ENCODE measurements at regions not wholly inside any gene's neighbourhood (a gene's known extent, or its start where the extent isn't known, plus 50 kb on each side); places are given as distances from the start of the nearest gene placed in this dataset.

- TF ChIP-seq CTCF (conservative IDR thresholded peaks at IDR 0.05; ENCODE audit: low read length) (no peak), EZH2phosphoT487 (IDR thresholded peaks at IDR 0.05; ENCODE audit: borderline replicate concordance) (no peak)
Observed at GRCh38 chr4:32087211-32087610, 1367.0 kb downstream of the PCDH7 start.

Measured in Loucy (cell line).